HG03565 (cell line): ENCODE measurements at regions not wholly inside any gene's neighbourhood (a gene's known extent, or its start where the extent isn't known, plus 50 kb on each side); places are given as distances from the start of the nearest gene placed in this dataset.

Experiments
- ATAC-seq: cut with Tn5 transposase; IDR thresholded peaks from one replicate; pipeline ENCODE4 v1.9.1; 2021; ENCODE audit warnings: mild to moderate bottlenecking, moderate library complexity; ENCODE audit not compliant: unreplicated experiment

DNA sequence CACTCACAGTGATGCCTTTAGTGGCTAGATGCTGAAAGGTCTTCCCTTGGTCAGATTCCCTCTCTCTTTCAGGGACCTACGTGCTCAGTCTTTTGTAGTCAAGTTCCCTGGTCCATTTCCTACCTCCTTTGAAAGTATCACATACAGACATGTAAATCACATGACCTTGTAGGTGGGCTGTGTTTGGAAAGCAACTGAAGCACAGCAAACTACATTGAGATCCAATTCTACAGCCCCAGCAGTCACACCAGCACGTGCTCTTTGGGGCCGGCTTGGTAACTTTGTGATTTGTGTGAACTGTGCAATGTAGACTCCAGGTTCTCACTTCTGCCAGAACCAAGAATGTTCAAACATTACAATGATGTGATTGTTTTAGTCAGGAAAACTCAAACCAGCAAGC lies 89.7 kb upstream of the PLPP4 start:
- ATAC-seq, result no peak

- no peak for ATAC-seq
Measured at GRCh38 chr10:120368338-120368737, 88.7 kb upstream of the PLPP4 start.

DNA sequence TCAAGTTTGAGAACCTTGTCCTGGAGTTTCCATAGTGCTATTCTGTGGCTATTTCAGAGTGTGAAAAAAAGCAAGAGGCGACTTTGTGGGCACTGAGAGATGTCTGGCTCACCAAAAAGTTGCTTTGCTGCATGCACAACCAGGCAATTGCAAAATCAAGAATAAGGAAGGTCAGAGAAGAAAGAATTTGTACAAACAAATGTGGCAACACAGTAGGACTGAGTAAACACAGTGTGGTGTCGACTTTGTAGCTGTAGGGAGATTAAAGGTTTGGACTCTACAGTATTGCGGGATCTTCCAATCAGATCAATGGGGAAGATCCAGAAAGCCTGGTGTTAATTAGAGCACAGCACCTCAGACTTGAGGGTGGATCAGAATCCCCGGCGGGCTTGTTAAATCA lies 88.1 kb upstream of the PLPP4 start:
- no peak for ATAC-seq

DNA sequence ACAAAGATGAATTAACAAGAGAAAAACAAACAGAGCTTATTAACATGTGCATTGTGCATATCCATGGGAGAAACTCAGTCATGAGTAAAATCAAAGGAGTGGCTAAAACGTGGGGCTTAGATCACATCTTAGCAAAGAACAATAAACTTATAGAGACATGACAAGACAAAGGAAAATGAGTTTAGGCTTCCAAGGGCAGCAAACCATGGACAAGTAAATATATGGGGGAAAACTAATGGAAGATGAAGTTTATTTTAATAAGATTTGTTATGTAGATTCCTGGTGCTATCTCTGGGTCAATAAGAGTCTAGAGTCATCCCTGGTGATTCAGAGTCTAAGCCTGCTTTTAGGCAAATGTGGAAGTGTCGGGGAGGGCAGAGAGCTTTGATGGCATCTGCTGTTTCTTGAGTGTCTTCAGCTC lies 87.2 kb upstream of the PLPP4 start:
- no peak for ATAC-seq

- no peak for ATAC-seq
Measured at GRCh38 chr10:120371856-120372255, 85.2 kb upstream of the PLPP4 start.

- ATAC-seq, result no peak
Measured at GRCh38 chr10:120372917-120373316, 84.1 kb upstream of the PLPP4 start.

DNA sequence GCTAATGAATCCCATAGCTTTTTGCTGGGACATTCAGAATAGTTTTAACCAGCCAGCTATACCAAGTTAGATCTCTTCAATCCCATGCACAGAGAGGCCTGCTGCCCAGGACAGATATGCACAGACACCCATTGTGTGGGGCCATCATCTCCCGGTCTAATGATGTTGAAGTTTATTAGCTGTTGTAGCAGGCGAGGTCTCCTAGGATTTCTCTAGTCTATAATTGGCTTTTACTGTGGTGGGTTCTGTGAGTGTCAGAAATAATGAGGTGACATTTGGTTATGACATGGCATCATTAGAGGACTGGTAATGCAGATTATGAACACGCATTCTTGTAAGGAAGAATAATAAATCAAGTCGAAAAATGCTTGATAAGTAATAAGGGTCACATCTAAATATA lies 81.4 kb upstream of the PLPP4 start:
- ATAC-seq, result no peak

DNA sequence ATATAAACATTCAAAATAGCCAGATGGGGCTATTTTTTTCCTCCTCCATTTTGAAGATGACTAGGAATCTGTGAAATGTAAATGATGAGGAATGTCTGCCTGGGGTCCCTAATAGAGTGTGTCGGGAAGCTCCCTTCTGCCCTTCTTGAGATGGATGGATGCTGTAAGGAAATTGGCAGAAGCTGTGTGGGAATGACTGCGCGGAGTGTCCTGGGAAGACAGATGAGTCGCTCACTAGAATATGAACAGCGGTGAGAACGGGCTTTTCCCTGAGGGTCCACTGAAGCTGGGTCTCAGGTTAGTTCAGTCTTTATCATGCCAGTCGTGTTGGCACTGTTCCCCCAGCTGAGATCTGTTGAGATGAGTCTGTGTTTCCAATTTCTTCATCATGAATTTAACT lies 75.1 kb upstream of the PLPP4 start:
- ATAC-seq, result no peak

DNA sequence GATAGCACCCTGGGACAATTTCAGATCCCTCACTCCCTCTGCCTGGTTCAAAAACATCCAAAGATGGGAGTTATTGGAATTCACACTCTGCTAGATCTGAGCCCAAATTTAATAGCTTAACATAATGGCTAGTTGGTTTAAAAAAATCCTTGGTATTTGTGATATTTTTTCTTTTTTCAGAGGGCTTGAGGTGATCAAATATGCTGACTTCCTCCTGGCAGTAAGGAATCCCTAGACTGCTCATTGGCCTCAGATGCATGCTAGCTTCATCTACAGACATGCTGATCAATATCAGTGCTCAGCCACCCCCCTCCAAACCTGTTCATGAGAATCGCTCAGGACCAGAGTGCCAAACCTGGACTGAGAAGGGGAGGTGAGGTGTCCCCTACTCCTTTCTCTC lies 74.7 kb upstream of the PLPP4 start:
- ATAC-seq, result no peak

DNA sequence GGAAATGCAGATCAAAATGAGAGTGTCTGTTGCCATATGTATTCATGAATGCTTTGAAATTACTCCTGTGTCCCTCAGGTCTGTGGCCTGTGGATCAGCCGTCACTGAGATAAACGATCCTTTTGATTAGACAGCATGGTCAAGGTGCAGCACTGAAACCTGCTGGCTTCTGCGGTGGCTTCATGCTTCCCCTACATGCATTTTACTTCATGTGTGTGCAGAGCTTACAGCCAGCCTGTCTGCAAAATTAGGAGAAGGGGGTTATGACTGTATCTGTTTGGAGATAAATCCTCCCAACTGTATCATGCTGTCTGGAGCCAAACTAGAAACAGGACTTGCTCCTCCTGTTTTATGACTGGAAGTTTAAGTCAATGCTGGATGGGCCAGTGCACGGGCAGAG lies 71.0 kb upstream of the PLPP4 start:
- ATAC-seq, result no peak

DNA sequence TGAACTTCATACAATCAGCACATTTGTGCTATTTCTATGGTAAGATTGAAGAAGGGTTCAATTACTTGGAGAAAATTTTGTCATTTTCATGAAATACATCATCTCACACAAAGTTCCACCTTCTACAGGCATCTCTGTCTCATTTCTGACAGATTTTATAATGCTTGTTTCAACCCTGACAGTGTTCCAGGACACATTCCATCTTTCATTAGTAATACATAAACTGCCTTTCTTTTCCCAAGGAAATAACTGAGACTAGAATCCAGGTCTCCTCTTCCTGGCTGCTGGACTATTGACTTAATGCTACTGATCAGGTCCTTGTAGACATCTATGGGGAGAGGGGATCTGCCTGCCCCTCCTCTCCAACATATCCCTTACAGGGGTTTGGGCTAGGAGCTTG lies 70.1 kb upstream of the PLPP4 start:
- ATAC-seq, result no peak

GRCh38 chr10:120387326-120387725 lies 69.7 kb upstream of the PLPP4 start:
- ATAC-seq, result no peak

DNA sequence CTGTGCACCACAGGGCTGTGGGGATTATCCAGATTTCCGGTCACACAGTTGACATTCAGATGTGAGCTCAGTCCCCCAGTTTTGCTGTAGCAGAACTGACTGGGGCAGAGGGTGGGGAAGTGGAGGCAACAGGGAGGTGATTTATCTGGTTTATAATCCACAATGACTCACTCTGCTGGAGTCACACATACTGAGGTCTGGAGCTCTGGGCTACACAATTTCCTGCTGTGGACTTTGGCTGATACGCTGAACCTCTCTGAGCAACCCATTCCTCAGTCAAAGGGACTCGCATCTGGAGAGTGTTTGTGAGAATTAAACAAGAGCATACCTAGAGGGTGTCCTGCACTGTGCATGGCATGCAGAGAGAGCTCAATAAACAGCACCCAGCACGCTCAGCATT lies 64.8 kb upstream of the PLPP4 start:
- no peak for ATAC-seq

DNA sequence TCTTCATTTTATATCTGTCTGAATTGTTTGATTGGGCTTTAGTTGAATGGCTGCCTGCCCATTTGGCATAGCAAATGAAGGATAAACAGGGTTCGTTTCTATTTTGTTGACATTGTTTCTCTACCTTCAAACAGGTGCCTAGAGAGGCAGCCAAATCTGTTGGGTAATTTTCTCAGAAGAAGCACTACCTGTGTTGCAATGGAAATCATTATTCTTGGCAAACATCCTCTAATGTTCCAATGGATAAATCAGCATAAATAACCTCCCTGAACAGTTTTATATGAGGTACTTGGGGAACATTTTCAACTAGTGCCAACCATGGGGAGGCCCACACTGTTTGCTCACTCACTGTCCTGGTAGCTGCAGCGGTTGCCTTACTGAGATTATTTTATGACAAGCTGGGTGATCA lies 64.4 kb upstream of the PLPP4 start:
- no peak for ATAC-seq

DNA sequence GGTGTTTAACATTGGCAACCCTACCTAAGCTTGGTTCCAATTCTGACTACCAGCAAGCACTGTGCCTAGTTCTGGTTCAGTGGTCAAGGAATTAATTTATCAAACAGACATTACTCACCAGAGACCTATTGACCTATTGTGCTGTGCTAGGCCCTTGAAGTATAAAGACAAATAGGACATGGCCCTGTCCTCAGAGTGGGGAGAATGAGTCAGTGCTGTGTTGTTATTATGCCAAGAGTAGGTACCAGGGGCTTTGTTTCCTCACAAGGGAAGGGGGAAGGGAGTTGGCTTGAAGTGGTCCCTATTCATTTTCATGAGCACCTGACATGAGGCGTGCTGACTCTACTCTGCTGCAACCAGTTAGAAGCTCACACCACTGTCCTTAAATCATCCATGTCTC lies 62.6 kb upstream of the PLPP4 start:
- ATAC-seq, result no peak

DNA sequence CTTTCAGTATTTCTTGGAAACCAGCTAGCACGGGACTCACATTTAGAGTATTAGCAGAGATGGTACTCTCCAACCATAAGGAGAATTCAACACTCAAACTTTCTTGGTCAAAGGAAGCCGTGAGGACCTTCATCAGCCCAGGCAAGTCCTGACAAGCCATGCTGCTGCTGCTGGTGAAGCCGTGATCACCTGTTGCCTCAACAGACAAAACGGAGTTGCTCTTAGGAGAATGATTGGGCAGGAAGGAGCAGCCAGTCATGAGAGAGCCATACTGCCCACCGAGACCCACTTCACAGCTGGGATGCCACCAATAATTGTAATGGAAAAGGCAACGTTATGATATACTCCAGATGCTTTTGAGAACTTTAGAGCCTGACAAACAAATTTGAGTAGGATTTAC lies 60.8 kb upstream of the PLPP4 start:
- ATAC-seq, result no peak

- no peak for ATAC-seq
Measured at GRCh38 chr10:120398180-120398579, 58.8 kb upstream of the PLPP4 start.

DNA sequence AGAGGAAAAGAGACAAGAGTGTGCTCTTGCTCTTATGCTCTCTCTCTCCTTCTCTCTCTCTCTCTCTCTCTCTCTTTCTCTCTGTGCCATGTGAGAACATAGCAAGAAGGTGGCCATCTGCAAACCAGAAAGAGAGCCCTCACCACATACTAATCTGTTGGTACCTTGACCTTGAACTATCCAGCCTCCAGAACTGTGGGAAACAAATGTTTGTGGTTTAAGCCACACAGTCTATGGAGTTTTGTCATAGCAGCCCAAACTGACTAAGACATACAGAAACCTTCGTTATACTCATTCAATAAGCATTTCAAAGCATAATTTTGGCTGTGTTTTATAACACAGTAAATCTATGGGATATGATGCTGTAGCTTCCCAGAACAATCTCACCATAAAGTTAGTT lies 56.4 kb upstream of the PLPP4 start:
- ATAC-seq, result no peak

DNA sequence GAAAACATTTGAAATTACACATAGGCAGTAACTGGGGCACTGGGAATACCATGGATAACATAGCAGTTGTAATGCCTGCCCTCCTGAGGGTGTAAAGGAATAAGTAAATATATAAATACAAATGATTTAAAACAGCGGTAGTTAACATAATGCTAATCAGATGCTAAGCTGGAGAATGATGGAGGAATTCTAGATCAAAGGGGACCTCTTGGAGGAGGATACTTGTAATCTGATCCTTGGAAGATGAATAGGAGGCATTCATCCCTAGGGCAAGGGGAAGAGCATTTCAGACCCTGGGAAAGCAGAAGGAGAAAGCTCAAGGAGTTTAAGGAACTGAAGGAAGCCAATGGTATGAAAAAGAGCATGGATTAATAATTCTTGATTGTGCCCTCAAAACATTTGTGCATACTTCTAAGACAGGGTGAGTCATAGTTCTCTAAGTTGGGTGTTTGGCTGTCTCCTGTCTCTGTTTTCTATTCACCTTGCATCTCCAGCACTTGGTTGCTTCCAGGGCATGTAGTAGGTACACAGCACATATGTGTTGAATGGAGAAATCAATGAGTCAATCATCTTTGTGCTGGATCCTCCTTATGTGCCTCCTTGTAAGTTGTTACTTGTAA lies 54.8 kb upstream of the PLPP4 start:
- no peak for ATAC-seq

DNA sequence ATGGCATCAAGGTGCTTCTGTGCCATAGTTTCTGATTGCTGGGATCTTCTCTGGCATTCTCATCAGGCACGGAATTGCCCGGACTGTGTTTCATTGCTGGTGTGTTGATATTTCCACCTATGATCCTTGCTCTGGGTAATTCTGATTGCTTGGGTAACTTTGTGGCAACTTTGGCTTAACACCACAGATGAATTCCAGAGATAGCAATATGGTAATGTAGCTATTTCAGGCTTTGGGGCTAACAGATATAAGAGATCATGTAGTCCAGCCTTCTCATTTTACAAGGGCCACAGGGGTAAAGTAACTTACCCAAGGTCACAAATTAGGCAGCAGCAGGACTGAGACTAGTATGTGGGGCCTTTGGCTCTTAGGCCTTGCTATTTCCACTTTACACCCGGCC lies 53.9 kb upstream of the PLPP4 start:
- ATAC-seq, result no peak

DNA sequence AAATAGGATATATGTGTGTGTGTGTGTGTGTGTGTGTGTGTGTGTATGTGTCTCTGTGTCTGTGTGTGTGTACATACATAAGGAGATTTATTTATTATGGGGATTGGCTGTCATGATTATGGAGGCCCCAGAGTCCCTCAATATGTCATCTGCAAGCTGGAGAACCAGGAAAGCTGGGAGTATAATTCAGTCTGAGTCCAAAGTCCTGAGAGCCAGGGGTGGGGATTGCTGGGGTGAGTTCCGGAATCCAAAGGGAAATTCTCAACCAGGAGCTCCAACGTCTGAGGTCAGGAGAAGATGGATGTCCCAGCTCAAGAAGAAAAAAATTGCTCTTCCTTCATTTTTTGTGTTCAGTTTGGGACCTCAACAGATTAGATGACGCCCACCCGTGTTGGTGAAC lies 50.7 kb upstream of the PLPP4 start:
- no peak for ATAC-seq
